Activated T-cell treated with anti-CD3 and anti-CD28 coated beads, Interleukin-2, amount 50 U/mL, for 4 hours (primary cell): ENCODE measurements at regions not wholly inside any gene's neighbourhood (a gene's known extent, or its start where the extent isn't known, plus 50 kb on each side); places are given as distances from the start of the nearest gene placed in this dataset.
"Not testable (repeated sequence)": the region's sequence is repeated elsewhere in the genome, so short reads cannot be mapped to it uniquely, and the experiment has no call there.

ENCODE experiments used
- ATAC-seq, 2 donors: fragments of 200-7000 bp; cut with Tn5 transposase; one replicate each; pipeline ENCODE4 v1.10.0; 2021
- DNase-seq: peaks from one replicate; pipeline ENCODE4 v3.0.0-alpha.2; 2020
- H3K27me3 Mint-ChIP-seq: one replicate; pipeline ENCODE4 v1.8.0; 2021; ENCODE audit warnings: low read depth, mixed read lengths
- H3K36me3 Mint-ChIP-seq: one replicate; pipeline ENCODE4 v1.8.0; 2022; ENCODE audit warnings: mixed read lengths; ENCODE audit not compliant: insufficient read depth
- H3K4me1 Mint-ChIP-seq: one replicate; pipeline ENCODE4 v1.8.0; 2021; ENCODE audit warnings: low read depth, mixed read lengths
- H3K4me3 Mint-ChIP-seq: one replicate; pipeline ENCODE4 v1.8.0; 2021; ENCODE audit warnings: mild to moderate bottlenecking, moderate library complexity, mixed read lengths
- H3K9me3 Mint-ChIP-seq: one replicate; pipeline ENCODE4 v1.8.0; 2021; ENCODE audit warnings: mixed read lengths

DNA sequence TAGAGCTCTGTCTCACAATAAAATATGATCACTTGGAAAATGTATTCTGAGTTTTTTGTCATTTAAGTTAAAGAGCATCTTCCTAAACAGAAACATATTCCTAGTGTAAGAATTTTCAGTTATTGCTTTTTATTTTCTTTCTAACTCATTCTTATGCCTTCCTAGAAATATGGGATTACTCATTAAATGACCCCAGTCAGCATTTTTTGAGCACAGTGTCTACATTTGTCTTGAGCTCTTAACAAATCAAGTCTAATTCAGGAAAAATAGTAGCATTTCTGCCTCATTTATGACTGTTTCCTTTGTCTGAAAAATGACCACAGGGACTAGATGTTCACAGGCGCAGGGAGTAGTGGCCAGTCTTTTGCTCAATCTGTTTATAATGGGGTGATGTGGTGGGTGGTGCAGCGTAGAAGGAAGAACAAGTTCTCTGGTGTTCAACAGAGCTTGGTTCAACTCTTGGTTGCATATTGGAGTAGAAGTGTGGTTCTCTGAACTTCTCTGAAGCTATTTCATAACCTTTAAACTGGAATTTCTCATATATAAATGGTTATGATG, 267.1 kb downstream of the CYRIA start:
- DNase-seq, result no peak
- Mint-ChIP-seq H3K4me3 (no peak overlapping the region), H3K36me3 (no peaks in the 10 kb centered on the region), H3K9me3 (no peaks in the 10 kb centered on the region), H3K4me1 (no peaks in the 10 kb centered on the region), H3K27me3 (no peaks in the 10 kb centered on the region)
- ATAC-seq, result no peak

DNA sequence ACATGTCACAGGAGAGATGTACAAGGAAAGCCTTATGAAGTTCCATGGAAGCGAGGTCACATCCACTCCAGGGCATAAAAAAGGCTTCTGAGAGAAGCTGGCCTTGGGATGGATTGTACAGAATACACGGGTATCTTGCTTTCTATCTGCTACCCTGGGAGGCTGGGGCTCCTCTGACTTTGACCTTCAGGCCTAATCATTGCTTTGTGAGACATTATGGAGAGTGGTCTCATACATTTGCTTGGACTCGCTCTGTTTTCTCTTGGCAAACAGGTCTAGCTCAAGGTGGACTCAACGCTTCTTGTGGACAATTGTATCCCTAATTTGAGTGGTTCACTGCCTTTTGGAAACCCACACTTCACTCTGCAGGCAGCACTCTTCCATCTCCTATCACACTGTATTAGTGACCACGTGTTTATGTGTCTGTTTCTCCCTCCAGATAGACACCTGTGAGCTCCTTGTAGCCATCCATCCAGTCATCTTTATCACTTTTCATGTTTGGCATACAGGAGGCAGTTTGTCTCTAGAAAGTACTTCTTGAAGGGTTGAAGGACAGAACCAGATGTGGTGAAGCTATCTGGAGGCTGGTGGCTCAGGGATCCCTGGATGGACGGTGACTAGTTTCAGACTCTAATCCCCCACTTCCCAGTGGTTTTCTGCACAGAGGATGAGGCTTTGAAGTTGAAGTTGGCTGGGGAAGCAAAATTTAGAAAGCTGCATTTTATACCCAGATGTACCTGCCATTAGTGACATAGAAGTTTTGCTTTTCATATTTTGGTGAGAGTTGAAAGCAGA, 267.8 kb downstream of the CYRIA start:
- DNase-seq, result no peak
- H3K36me3 Mint-ChIP-seq, result no peaks in the 10 kb centered on the region
- H3K4me1 Mint-ChIP-seq, result no peaks in the 10 kb centered on the region
- H3K9me3 Mint-ChIP-seq, result no peaks in the 10 kb centered on the region
- no peaks in the 10 kb centered on the region for H3K27me3 Mint-ChIP-seq
- no peak overlapping the region for H3K4me3 Mint-ChIP-seq
- no peak for ATAC-seq

DNA sequence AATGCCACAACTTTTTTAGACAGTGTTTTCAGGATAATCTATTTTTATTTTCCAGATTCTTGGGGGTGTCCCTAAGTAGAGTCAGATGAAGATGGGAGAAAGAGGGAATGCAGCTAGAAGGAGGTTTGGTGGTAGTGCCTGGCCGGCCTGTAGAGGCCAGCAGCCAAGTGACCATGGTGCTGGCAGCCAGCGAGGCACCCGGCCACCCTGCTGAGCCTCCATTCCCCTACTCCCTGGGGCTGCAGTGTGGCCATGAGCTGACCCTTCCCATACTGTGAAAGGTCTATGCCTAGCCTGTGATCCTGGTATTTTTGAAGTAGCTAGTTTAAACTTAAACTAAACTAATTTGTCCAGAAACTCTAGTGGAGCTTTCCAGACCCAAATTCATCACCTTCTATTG, 268.6 kb downstream of the CYRIA start:
- no peaks in the 10 kb centered on the region for H3K27me3 Mint-ChIP-seq
- DNase-seq (no peak), ATAC-seq (no peak)
- no peak overlapping the region for H3K4me3 Mint-ChIP-seq
- no peaks in the 10 kb centered on the region for H3K4me1 Mint-ChIP-seq
- H3K9me3 Mint-ChIP-seq, result no peaks in the 10 kb centered on the region
- H3K36me3 Mint-ChIP-seq, result no peaks in the 10 kb centered on the region

- H3K27me3 Mint-ChIP-seq, result peaks cover 1% of the 10 kb centered on the region
- H3K36me3 Mint-ChIP-seq, result no peaks in the 10 kb centered on the region
- H3K4me1 Mint-ChIP-seq, result no peaks in the 10 kb centered on the region
- no peak overlapping the region for H3K4me3 Mint-ChIP-seq
- no peak for ATAC-seq
- no peak for DNase-seq
- H3K9me3 Mint-ChIP-seq, result no peaks in the 10 kb centered on the region
These were observed 269.5 kb downstream of the CYRIA start for GRCh38 chr2:16396171-16396570.

DNA sequence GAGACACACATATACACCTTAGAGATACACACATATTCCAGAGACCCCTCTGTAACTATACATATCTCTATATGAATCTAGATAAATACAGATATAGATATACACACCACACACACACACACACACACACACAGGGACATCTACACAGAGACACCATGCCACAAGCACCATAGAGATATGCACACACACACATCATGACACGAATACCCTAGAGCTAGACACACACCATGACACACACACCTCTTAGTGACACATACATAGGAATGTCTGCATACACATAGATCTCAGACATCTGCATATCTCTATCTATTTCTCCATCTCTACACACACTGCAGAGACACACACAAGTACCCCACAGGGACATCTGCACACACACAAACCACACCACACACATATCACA, 270.0 kb downstream of the CYRIA start:
- no peak for ATAC-seq
- Mint-ChIP-seq H3K4me1 (no peaks in the 10 kb centered on the region), H3K4me3 (no peak overlapping the region), H3K36me3 (no peaks in the 10 kb centered on the region), H3K9me3 (no peaks in the 10 kb centered on the region), H3K27me3 (peaks cover 1% of the 10 kb centered on the region)
- no peak for DNase-seq

DNA sequence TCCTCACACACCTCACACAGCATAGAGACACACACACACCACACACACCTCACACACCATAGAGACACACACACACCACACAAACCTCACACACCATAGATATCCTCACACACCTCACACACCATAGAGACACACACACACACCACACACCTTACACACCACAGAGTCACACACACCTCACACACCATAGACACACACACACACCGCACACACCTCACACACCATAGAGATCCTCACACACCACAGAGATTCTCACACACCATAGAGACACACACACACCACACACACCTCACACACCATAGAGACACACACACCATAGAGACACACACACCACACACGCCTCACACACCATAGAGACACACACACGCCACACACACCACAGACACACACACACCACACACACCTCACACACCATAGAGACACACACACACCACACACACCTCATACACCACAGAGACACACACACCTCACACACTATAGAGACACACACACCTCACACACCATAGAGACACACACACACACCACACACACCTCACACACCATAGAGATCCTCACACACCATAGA, 270.6 kb downstream of the CYRIA start:
- Mint-ChIP-seq H3K9me3 (no peaks in the 10 kb centered on the region), H3K36me3 (no peaks in the 10 kb centered on the region), H3K4me1 (no peaks in the 10 kb centered on the region), H3K27me3 (peaks cover 1% of the 10 kb centered on the region), H3K4me3 (no peak overlapping the region)
- ATAC-seq (no peak), DNase-seq (no peak)

GRCh38 chr2:16394072-16394985, 271.3 kb downstream of the CYRIA start:
- Mint-ChIP-seq H3K27me3 (peaks cover 1% of the 10 kb centered on the region), H3K4me1 (no peaks in the 10 kb centered on the region), H3K36me3 (no peaks in the 10 kb centered on the region), H3K4me3 (no peak overlapping the region), H3K9me3 (no peaks in the 10 kb centered on the region)
- no peak for ATAC-seq
- DNase-seq, result no peak

GRCh38 chr2:16393500-16394071, 272.0 kb downstream of the CYRIA start:
- no peaks in the 10 kb centered on the region for H3K4me1 Mint-ChIP-seq
- H3K27me3 Mint-ChIP-seq, result peaks cover 1% of the 10 kb centered on the region
- no peak overlapping the region for H3K4me3 Mint-ChIP-seq
- no peak for ATAC-seq
- no peaks in the 10 kb centered on the region for H3K36me3 Mint-ChIP-seq
- no peaks in the 10 kb centered on the region for H3K9me3 Mint-ChIP-seq
- DNase-seq, result no peak

DNA sequence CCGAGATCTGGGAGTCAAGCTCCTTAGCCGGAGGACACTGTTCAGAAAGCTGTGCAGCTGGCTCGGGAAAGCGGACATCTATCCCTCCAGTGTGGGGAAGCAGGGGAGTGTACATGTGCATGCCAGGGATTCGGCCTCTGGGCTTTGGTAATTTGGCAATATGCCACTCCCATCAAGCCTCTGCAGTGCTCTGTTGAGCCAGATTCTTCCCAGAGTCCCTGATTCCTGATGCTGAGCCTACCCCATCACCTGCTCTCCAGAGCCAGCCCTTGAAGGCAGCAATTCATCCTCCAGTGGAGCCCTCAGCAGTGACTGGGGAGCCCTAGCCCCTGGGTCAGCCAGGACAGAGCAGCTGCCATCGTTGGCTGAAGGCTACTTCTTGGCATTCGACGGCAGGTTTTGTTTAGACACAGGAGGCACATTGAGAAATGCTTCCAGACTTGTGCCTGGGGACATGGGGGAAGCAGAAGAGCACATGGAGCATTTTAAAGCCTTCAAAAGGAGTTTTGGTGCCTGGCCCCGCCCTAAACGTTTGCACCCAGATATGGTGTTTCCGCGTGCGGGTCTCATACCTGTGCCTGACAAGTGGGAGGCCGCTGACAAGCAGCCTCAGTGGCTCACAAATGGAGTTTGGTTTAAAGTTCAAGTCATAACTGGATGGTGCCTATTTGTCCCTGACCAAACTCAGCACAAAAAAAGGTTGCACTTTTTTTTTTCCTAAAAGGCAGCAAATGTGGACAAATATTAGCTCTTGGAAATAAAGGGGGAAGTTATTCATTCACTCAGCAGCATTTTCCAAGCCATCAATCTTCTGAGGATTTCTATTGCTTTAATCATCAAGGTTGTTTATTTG, 272.8 kb downstream of the CYRIA start:
- Mint-ChIP-seq H3K27me3 (peaks cover 1% of the 10 kb centered on the region), H3K4me1 (no peaks in the 10 kb centered on the region), H3K4me3 (no peak overlapping the region), H3K9me3 (no peaks in the 10 kb centered on the region), H3K36me3 (no peaks in the 10 kb centered on the region)
- ATAC-seq (no peak), DNase-seq (no peak)

DNA sequence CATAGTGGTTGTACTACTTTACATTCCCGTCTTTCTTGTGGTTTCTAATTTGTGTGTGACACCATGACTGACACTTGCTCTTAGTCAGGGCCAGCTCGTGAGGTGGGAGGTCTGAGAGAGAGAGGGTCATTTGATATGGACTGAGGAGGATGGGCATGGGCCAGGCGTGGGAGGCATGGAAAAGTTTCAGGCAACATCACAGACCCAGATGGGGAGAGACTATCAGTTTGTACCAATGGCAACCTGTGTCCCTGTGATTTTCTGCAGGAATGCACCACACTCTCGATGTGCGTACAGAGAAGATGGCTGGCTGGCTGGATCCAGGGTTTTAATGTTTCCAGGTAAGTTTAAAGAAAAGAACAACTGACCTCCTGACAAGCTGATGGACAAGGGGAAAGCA, 273.6 kb downstream of the CYRIA start:
- no peak overlapping the region for H3K4me3 Mint-ChIP-seq
- ATAC-seq, result no peak
- no peaks in the 10 kb centered on the region for H3K4me1 Mint-ChIP-seq
- H3K27me3 Mint-ChIP-seq, result peaks cover 1% of the 10 kb centered on the region
- no peaks in the 10 kb centered on the region for H3K36me3 Mint-ChIP-seq
- no peak for DNase-seq
- no peaks in the 10 kb centered on the region for H3K9me3 Mint-ChIP-seq

DNA sequence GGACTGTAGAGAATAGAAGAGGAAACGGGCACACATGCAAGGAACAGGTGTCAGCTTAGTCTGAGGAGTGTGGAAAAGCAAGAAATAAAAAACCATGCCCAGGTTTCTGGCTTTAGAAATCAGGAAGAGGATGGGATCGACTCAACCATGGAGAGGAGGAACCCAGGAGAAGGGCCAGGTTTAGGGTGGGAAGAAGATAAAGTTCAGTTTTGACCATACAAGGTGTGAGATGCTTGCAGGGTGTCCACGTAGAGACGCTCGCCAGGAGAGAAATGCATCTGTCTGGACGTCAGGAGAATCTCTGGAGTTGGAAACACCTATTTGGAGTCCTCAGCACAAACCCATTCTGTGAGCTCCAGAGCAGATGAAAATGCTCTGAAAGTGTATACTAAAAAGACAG, 275.1 kb downstream of the CYRIA start:
- Mint-ChIP-seq H3K9me3 (no peaks in the 10 kb centered on the region), H3K36me3 (no peaks in the 10 kb centered on the region), H3K4me1 (no peaks in the 10 kb centered on the region), H3K4me3 (no peak overlapping the region), H3K27me3 (peaks cover 1% of the 10 kb centered on the region)
- DNase-seq, result no peak
- no peak for ATAC-seq

- DNase-seq (no peak), ATAC-seq (no peak)
- Mint-ChIP-seq H3K4me3 (no peak overlapping the region), H3K9me3 (no peaks in the 10 kb centered on the region), H3K27me3 (peaks cover 1% of the 10 kb centered on the region), H3K36me3 (no peaks in the 10 kb centered on the region), H3K4me1 (no peaks in the 10 kb centered on the region)
These were observed 276.0 kb downstream of the CYRIA start for GRCh38 chr2:16389611-16390010.

DNA sequence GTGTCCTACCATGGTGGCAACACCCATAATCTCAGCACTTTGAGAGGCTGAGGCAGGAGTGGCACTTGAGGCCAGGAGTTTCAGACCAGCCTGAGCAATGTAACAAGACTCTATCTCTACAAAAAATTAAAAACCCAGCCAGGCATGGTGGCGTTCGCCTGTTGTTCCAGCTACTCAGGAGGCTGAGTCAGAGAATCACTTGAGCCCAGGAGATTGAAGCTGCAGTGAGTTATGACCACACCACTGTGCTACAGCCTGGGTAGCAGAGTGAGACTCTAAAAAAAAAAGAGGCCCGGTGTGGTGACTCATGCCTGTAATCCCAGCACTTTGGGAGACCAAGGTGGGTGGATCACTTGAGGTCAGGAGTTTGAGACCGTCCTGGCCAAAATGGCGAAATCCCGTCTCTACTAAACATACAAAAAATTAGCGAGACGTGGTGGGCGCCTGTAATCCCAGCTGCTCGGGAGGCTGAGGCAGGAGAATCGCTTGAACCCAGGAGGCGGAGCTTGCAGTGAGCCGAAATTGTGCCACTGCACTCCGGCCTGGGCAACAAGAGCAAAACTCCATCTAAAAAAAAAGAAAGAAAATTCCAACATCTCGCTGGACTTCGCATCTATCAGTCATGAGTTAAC, 277.3 kb downstream of the CYRIA start:
- H3K27me3 Mint-ChIP-seq, H3K9me3 Mint-ChIP-seq, H3K4me3 Mint-ChIP-seq, DNase-seq, H3K4me1 Mint-ChIP-seq, ATAC-seq, H3K36me3 Mint-ChIP-seq: not testable (repeated sequence)
